ENCODE measurements at regions not wholly inside any gene's neighbourhood (a gene's known extent, or its start where the extent isn't known, plus 50 kb on each side); places are given as distances from the start of the nearest gene placed in this dataset.

GRCh38 chr10:128956149-128956548 is 510.9 kb upstream of the MGMT start:
- DNase-seq (ENCODE audit: low read depth): no peak

- DNase-seq (ENCODE audit: low read depth): no peak
Measured at GRCh38 chr10:128957221-128957620, 509.8 kb upstream of the MGMT start.

GRCh38 chr10:128958834-128959690 is 508.0 kb upstream of the MGMT start:
- no peak for DNase-seq (ENCODE audit: low read depth)

DNA sequence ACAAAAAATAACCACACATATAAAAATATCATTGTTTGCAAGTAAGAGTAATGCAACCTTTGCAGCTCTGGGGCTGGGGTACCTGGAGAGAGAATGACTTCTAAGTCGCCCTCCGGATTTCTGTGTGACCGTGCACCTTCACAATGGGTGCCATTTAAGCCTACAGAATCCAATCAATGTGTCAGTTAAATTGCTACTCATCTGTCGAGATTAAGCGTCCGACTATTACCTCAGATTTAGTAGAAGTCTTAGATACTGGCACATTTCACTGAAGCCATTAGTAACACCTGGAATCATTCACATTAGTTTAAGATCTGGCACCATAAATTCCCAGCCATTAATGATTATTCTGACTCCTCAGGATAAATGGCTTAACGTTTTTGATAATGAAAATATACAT is 507.3 kb upstream of the MGMT start:
- no peak for DNase-seq (ENCODE audit: low read depth)

- no peak for DNase-seq (ENCODE audit: low read depth)
Measured at GRCh38 chr10:128960517-128960916, 506.5 kb upstream of the MGMT start.

DNA sequence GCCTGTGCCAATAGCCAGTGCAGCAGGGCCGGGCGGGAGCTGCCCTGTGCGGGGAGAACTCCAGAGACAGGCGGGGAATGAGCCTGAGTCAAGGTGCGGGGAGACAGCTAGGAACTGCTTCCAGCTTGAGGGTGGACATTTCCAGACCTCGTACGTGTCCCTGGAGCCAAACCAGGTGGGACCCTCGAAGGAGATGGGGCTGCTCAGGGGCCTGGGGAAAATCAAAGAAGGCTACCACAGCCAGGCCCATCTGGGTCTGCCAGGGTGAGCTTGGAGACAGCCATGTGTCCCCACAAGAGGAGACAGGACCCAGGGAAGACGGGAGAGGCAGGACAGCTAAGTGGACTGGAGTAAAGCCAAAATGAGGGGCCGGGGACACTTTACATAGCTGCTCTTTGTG is 504.9 kb upstream of the MGMT start:
- DNase-seq (ENCODE audit: low read depth): no peak

DNA sequence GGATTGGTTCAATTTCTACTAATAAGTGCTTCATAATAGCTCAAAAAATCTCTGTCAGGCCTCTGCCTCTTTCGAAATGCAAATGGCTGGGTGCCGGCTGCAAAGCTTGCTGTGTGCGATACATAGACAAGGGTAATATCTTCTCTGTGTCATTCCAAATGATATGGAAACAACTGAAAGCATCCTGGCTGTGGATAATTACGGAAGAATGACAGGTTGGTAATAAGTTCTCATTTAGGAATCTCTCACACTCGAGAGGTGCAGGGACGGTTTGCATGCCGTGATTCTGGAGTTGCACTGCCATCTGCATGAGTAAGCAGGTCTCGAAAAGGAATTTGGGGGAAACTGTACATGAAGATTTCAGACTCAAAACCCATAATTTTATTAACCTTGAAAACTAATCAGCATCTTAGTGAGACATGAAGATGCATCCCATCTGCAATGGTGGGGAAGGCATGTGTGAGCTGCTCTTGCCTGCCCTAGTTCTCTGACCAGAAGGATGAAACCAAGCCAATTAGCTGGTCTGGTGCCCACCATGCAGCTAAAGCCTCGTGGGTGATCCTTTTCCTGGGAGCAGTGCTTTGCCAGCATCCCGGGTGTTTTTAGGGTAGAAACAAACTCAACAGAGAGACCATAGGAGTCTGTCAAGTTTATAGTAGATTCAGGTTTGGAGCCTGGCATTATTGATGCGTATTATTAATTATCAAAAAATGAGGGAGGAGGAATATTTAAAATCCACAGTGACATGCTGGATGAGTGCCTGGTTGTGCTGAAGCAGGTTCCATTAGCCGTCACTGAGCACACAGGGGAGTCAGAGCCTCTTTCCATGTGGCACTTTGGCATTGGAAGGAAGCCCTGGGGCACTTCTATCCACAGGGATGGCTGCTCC is 503.6 kb upstream of the MGMT start:
- DNase-seq (ENCODE audit: low read depth): no peak

- no peak for DNase-seq (ENCODE audit: low read depth)
Measured at GRCh38 chr10:128964100-128964403, 503.0 kb upstream of the MGMT start.

GRCh38 chr10:128967980-128968756 is 498.9 kb upstream of the MGMT start:
- no peak for DNase-seq (ENCODE audit: low read depth)

DNA sequence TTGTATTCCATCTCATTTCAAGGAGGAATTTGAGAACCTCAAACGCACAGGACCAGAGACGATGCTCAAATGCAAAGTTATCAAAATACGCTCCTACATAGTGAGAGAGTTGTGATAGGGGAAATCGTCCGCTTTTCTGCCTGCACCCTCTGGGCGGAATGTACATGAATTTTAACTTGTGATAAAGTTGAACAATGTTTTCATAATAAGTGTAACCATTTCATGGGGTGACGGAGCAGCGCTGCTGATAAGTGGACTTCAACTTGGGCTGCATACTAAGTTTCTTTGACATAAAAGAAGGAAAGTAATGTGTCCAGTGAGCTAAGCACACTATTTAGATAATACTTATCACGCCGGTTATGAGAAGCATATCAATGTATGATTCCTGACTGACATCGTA is 497.5 kb upstream of the MGMT start:
- no peak for DNase-seq (ENCODE audit: low read depth)

GRCh38 chr10:128971374-128972035 is 495.5 kb upstream of the MGMT start:
- DNase-seq (ENCODE audit: low read depth): no peak

- no peak for DNase-seq (ENCODE audit: low read depth)
Measured at GRCh38 chr10:128972036-128972405, 495.0 kb upstream of the MGMT start.

DNA sequence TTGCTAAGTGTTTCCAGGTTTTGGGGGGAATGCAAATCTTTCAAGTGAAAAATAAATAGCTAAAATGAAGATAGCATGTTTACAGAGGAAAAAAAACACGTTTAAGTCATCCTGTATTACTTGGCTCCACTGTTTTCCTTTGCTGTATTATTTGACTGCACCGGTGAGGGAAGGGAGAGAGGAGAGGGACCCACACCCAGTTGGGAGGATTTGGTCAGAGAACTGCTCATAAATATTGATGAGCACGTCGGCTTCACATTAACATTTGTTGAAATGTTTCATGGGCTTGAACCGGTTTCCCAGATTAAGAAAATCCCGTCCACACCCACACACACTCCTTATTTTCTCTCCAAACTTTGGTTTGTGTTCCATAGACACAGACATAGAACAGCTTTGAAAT is 493.8 kb upstream of the MGMT start:
- no peak for DNase-seq (ENCODE audit: low read depth)

DNA sequence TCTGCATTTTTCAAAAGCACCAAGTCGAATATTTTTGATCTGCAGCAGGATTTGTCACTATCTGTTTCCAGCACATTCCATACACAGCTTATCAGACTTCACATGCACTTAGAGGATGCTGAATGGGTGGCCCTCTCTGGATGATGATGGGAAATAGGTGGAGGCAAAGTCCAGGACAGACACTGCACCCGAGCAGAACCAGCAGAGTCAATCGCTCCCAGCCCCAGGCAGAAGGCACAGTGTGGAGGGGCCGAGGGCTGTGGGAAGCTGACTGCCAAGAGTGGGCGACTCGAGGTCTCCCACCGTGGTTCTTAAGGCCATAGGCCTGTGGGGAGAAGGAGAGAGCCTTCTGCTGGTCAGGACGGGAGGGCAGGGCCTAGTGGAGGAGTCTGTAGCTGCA is 490.2 kb upstream of the MGMT start:
- DNase-seq (ENCODE audit: low read depth): no peak

DNA sequence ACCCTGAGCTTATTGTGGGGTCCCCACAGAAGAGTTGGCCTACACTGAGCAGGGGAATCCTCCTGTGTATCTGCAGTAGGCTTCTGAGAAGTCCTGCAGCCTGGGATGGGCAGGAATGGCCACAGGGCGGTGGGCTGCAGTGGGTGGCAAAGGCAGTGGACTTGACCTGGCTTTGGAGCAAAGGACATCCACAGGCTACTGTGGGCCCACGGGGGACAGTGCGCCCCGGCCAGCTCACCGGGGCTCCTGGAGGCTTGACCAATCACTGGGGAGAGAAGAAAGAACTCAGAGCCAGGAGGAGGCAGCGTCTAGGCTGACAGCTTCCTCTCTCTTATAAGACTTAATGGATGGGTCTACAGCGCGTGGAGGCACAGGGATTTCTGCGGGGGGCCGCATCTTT is 488.8 kb upstream of the MGMT start:
- DNase-seq (ENCODE audit: low read depth): no peak

DNA sequence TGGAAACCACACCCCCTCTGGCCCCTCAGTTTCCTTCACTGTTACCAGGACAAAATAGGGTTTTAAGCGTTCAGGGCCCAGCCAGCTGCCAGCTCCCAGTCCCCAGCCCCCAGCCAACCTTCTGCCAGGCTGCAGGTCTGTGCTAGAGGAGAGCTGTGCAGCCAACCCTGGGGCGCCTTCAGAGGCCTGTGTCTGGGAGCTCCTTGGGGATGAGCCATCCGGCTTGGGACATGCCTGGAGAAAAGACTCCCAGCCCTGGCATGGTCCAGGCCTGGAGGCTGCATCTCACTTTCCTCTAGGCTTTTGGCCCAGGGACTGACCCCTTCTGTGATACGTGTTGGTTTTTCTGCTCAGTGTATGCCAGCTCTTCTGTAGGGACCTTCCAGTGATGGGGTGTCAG is 487.6 kb upstream of the MGMT start:
- DNase-seq (ENCODE audit: low read depth): no peak

DNA sequence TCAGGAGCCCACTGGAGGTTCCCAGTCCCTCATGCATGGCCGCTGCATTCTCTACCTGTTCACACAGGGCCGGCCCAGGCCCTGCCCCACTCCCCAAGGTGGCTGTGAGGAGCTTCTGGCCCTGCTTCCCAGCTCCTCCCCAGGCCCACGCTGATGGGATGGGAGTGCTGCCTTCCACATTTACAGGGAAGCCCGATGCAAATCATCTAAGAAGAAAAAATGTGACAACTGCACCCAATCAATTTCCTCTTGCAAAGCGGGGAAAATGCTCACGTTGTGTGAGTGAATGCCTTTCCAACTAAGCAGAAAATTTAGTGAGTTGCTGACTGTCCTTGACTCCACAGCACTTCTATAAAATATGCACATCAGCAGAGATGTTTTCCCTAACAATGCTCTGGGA is 485.8 kb upstream of the MGMT start:
- DNase-seq (ENCODE audit: low read depth): no peak

DNA sequence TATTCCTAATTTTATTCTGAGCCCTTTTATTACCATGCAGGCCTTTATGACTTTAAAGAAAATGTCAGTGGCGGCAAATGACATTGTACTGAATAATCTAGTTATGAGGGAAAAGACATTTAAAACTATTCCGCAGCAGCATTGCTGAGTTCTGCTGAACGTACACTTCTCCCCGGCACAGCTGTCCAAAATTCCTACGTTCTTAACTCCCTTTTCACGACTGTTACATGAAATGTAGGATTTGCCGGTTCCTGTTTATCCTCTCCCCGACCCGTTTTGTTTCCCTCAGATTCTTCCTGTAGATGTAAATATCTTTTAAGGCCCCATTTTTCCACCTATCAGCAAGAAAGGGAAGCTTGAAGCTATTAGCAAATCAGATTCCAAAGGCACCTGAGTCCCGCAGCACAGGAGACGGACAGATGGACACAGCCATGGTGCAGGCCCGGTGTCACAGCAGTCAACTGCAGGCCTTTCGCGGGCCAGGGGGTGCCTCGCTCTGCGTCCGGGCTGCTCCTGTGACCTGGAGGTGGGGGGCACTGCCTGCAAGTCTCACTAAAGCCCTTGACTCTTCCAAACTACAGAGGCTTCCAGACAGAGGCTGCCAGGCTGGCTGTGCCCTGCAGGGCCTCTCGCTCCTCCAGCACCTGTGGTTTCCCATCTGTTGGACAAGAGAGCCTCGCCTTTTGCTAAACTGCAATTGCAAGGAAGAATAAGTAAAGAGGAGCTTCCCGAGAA is 485.0 kb upstream of the MGMT start:
- DNase-seq (ENCODE audit: low read depth): no peak

DNA sequence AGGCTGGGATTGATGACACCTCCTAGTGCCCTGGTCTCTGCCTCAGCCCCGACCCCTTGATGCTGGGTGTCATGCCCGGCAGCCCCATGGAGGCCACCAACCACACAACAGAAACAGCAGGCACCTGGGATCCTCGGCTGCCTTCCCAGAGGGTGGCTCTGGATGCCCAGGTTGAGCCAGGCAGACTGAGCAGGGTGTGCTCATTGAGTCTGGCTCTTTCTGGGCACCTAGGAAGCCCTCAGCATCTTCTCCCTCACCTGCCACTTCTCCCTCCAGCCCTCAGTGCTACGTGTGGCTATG is 484.5 kb upstream of the MGMT start:
- no peak for DNase-seq (ENCODE audit: low read depth)

DNA sequence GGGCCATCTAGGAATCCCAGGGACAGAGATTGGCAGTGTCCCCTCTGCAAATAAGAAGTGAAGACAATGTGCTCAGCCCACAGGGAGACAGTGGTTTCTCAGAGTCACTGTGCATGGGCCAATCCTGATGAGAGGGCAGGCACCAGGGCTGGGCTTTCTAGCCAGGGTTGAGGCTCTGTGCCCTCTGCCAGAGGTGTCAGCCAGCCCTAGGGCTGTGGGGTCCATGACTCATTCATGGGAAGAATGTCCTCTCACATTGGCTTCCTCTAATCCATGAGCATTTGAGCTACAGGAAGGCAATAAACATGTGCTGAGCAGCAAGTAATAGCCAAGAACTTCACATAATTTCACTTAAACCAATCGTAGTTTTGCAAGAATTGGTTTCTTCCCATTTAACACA is 482.0 kb upstream of the MGMT start:
- no peak for DNase-seq (ENCODE audit: low read depth)

DNA sequence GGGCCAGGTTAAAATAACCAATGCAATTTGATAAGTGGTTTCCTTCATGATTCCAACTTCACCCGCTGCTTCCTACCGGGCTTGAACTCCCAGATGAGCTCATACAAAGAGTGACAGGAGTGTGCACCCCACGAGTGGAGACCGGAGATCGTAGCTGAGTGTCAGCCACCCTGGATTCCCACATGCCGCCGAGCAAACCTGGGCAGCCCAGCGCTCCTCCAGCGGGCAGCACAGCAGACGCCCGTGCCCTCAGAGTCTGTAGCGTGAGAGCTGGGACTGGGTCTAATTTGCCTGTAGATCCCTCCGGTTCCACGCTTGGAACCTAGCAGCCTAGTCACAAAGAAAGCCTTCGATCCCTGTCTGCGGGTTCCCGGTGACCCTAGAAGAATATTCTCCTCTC is 476.1 kb upstream of the MGMT start:
- DNase-seq (ENCODE audit: low read depth): no peak
